H1 (cell line): ENCODE measurements at regions not wholly inside any gene's neighbourhood (a gene's known extent, or its start where the extent isn't known, plus 50 kb on each side); places are given as distances from the start of the nearest gene placed in this dataset.

Experiments used
- CTCF ChIA-PET: fragments of 300-600 bp; sonication (Branson Sonifier 250); formaldehyde crosslinking; loops from one replicate; lab custom pipeline; 2021; ENCODE audit not compliant: partially characterized antibody; lab: Charles Lee
- POLR2A ChIA-PET: fragments of 300-600 bp; sonication (Branson Sonifier 250); formaldehyde crosslinking; loops from one replicate; lab custom pipeline; 2021; ENCODE audit warnings: inconsistent platforms; ENCODE audit not compliant: partially characterized antibody; lab: Charles Lee
- DNase-seq, 2 experiments: peaks; one replicate each; pipeline versions ENCODE4 v3.0.0 to v3.0.0-alpha.2; 2010 to 2022; ENCODE audit warnings: low spot score in 2 of 2, low read depth in 1 of 2, mixed read lengths in 1 of 2
- FAIRE-seq: peaks from 2 replicates; lab custom pipeline; 2011; peaks lifted over from hg19 to GRCh38; lab: Jason Lieb, UNC
- H2AFZ ChIP-seq: 2 replicates; pipeline ENCODE4 v1.8.1; 2012; ENCODE audit warnings: low read length, inconsistent platforms
- H2AK5ac ChIP-seq: 2 replicates; pipeline ENCODE4 v1.6.1; 2013; ENCODE audit warnings: low read depth, low read length
- H2BK120ac ChIP-seq: replicated peaks from 2 replicates; pipeline ENCODE3; 2013; ENCODE audit warnings: low read depth, low read length, inconsistent platforms
- H2BK12ac ChIP-seq: 2 replicates; pipeline ENCODE4 v1.6.1; 2013; ENCODE audit warnings: low read depth, low read length
- H2BK15ac ChIP-seq: 2 replicates; pipeline ENCODE4 v1.6.1; 2013; ENCODE audit warnings: low read length
- H2BK20ac ChIP-seq: 2 replicates; pipeline ENCODE4 v1.6.1; 2013; ENCODE audit warnings: low read length
- H2BK5ac ChIP-seq: 2 replicates; pipeline ENCODE4 v1.6.1; 2013; ENCODE audit warnings: low read depth, low read length
- H3K14ac ChIP-seq: 2 replicates; pipeline ENCODE4 v1.6.1; 2013; ENCODE audit warnings: inconsistent platforms; ENCODE audit not compliant: insufficient read length
- H3K18ac ChIP-seq: 2 replicates; pipeline ENCODE4 v1.6.1; 2013; ENCODE audit warnings: low read length; ENCODE audit errors: extremely low read depth
- H3K23ac ChIP-seq: 2 replicates; pipeline ENCODE4 v1.6.1; 2013; ENCODE audit warnings: inconsistent platforms; ENCODE audit not compliant: insufficient read length
- H3K23me2 ChIP-seq: 2 replicates; pipeline ENCODE4 v1.6.1; 2013; ENCODE audit warnings: low read depth, low read length
- H3K27ac ChIP-seq: 2 replicates; pipeline ENCODE4 v1.6.1; 2011; ENCODE audit warnings: low read depth, low read length, inconsistent platforms
- H3K27me3 ChIP-seq, 4 experiments: replicated peaks in 1 of 4; 1 replicate in 1 of 4; 2 replicates in 3 of 4; pipeline versions ENCODE4 v1.6.1 to v1.8.1; 2011 to 2013; ENCODE audit warnings: low read length in 3 of 4, mild to moderate bottlenecking in 3 of 4, inconsistent platforms in 2 of 4, mixed read lengths in 2 of 4, moderate library complexity in 1 of 4; ENCODE audit not compliant: control insufficient read depth in 3 of 4, insufficient read depth in 3 of 4; ENCODE audit errors: extremely low read depth in 1 of 4
- H3K36me3 ChIP-seq, 4 experiments: 2 replicates each; pipeline versions ENCODE4 v1.6.1 to v1.8.1; 2011 to 2013; ENCODE audit warnings: mild to moderate bottlenecking in 4 of 4, low read length in 3 of 4, moderate library complexity in 2 of 4, control low read depth in 1 of 4, inconsistent platforms in 1 of 4; ENCODE audit not compliant: insufficient read depth in 4 of 4, control insufficient read depth in 2 of 4
- H3K4ac ChIP-seq: replicated peaks from 2 replicates; pipeline ENCODE3; 2013; ENCODE audit warnings: low read length, low read depth, mixed read lengths, inconsistent platforms; ENCODE audit not compliant: insufficient read length
- H3K4me1 ChIP-seq, 4 experiments: replicated peaks in 1 of 4; 1 replicate in 1 of 4; 2 replicates in 3 of 4; pipeline versions ENCODE4 v1.6.1 to v1.8.1; 2011 to 2013; ENCODE audit warnings: low read length in 3 of 4, inconsistent platforms in 2 of 4, mixed read lengths in 1 of 4; ENCODE audit not compliant: insufficient read depth in 4 of 4, control insufficient read depth in 3 of 4
- H3K4me2 ChIP-seq, 2 experiments: 2 replicates each; pipeline versions ENCODE4 v1.6.1 to v1.8.1; 2011 to 2013; ENCODE audit warnings: low read depth in 2 of 2, low read length in 2 of 2, control low read depth in 1 of 2, inconsistent platforms in 1 of 2, mild to moderate bottlenecking in 1 of 2; ENCODE audit not compliant: insufficient read depth in 1 of 2
- H3K4me3 ChIP-seq, 4 experiments: fragments of 200-600, 300-600 bp in 1 of 4; sonication (generic), shearing (Covaris generic), sonication (Bioruptor Twin) in 1 of 4; 2 replicates each; pipeline versions ENCODE4 v1.5.1 to v1.8.1; 2011 to 2016; ENCODE audit warnings: low read length in 4 of 4, low read depth in 3 of 4, control low read depth in 2 of 4, inconsistent platforms in 2 of 4, mild to moderate bottlenecking in 2 of 4, mixed read lengths in 1 of 4, moderate library complexity in 1 of 4; ENCODE audit not compliant: insufficient read depth in 2 of 4; ENCODE audit errors: extremely low read depth in 1 of 4
- H3K56ac ChIP-seq: replicated peaks from 2 replicates; pipeline ENCODE3; 2013; ENCODE audit warnings: low read depth, mild to moderate bottlenecking, mixed read lengths, low read length, inconsistent platforms; ENCODE audit not compliant: insufficient read length
- H3K79me1 ChIP-seq: 2 replicates; pipeline ENCODE4 v1.6.1; 2013; ENCODE audit warnings: low read depth, low read length, control low read depth
- H3K79me2 ChIP-seq, 2 experiments: 2 replicates each; pipeline versions ENCODE4 v1.6.1 to v1.8.1; 2012 to 2013; ENCODE audit warnings: low read length in 2 of 2, mild to moderate bottlenecking in 2 of 2, inconsistent platforms in 1 of 2; ENCODE audit not compliant: insufficient read depth in 2 of 2, control insufficient read depth in 1 of 2
- H3K9ac ChIP-seq, 4 experiments: replicated peaks in 1 of 4; 1 replicate in 1 of 4; 2 replicates in 3 of 4; pipeline versions ENCODE4 v1.6.1 to v1.8.1; 2011 to 2013; ENCODE audit warnings: low read depth in 3 of 4, low read length in 3 of 4, control low read depth in 2 of 4, mild to moderate bottlenecking in 2 of 4, moderate library complexity in 2 of 4, inconsistent platforms in 1 of 4; ENCODE audit errors: extremely low read depth in 1 of 4
- H3K9me3 ChIP-seq, 2 experiments: 2 replicates each; pipeline versions ENCODE4 v1.6.1 to v1.8.1; 2012 to 2013; ENCODE audit warnings: mild to moderate bottlenecking in 2 of 2, moderate library complexity in 2 of 2, control low read depth in 1 of 2, inconsistent platforms in 1 of 2, low read depth in 1 of 2, low read length in 1 of 2, mixed read lengths in 1 of 2; ENCODE audit not compliant: insufficient read depth in 2 of 2
- H4K20me1 ChIP-seq, 2 experiments: replicated peaks in 1 of 2; 2 replicates each; pipeline versions ENCODE3 to v1.8.1; 2011 to 2013; ENCODE audit warnings: inconsistent platforms in 2 of 2, low read length in 2 of 2, mild to moderate bottlenecking in 1 of 2; ENCODE audit not compliant: insufficient read depth in 2 of 2, control insufficient read depth in 1 of 2
- H4K5ac ChIP-seq: 2 replicates; pipeline ENCODE4 v1.6.1; 2013; ENCODE audit warnings: low read length, low read depth, mixed read lengths, inconsistent platforms; ENCODE audit not compliant: insufficient read length
- H4K8ac ChIP-seq: 2 replicates; pipeline ENCODE4 v1.8.0; 2013; ENCODE audit warnings: mild to moderate bottlenecking, moderate library complexity, low read length, inconsistent platforms; ENCODE audit not compliant: insufficient read depth; ENCODE audit errors: extremely low read depth
- H4K91ac ChIP-seq: replicated peaks from 2 replicates; pipeline ENCODE3; 2013; ENCODE audit warnings: low read length, mixed read lengths, inconsistent platforms; ENCODE audit not compliant: insufficient read length
- KDM1A ChIP-seq: fragments of 200-600, 300-600 bp; sonication (generic); IDR thresholded peaks from 2 replicates; pipeline ENCODE4 v1.7.1; 2016; ENCODE audit warnings: mild to moderate bottlenecking, low read length, borderline replicate concordance
- TBP ChIP-seq: IDR thresholded peaks from 2 replicates; pipeline ENCODE4 v1.6.1; 2011; ENCODE audit warnings: low read depth, low read length, improper control_type of control experiment
- WGBS, 2 experiments: shearing (Covaris generic) in 1 of 2; methylation state at CpG; one replicate each; pipeline versions ENCODE4 v1.1.6 to v1.1.7; 2013 to 2015; ENCODE audit warnings: low lambda C conversion rate in 2 of 2, mixed read lengths in 2 of 2, inconsistent platforms in 1 of 2, low coverage in 1 of 2, missing lambda C conversion rate in 1 of 2; ENCODE audit not compliant: insufficient replicate concordance in 2 of 2, insufficient coverage in 1 of 2, insufficient read length in 1 of 2; ENCODE audit errors: extremely low coverage in 1 of 2, missing lambda C conversion rate in 1 of 2; 5-methylcytosine and 5-hydroxymethylcytosine counted together

DNA sequence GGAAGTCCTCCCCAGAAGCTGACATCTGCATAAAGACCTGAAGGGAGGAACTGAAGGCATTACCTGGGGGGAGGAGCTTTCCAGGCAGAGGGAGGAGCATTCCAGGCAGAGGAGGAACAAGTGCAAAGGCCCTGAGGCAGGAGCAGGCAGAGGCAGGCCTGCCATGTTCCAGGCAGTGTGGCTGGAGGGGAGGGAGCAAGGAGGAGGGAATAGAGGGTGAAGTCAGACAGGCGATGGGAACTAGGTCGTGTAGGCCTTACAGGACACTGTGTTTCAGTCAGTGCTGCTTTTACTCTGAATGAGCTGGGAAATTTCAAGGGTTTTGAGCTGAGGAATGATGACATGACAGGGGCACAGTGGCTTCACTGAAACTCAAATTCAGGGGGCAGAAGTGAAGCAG lies 292.7 kb downstream of the BCOR start:
- no peak overlapping the region for H4K5ac ChIP-seq
- no peak overlapping the region for H4K8ac ChIP-seq
- 79% methylated on average over 2 of the region's 2 CpGs; no CpG with 5 or more reads in 1 of the 2 experiments for WGBS, 2 experiments
- no peak overlapping the region for H3K4me2 ChIP-seq
- no peak overlapping the region for H3K9ac ChIP-seq
- no peak overlapping the region for H3K56ac ChIP-seq
- H3K23ac ChIP-seq: no peak overlapping the region
- H3K79me1 ChIP-seq: no peaks in the 10 kb centered on the region
- H2BK20ac ChIP-seq: no peak overlapping the region
- no peak overlapping the region for H2BK12ac ChIP-seq
- DNase-seq: no peak
- no peak overlapping the region for H3K4me3 ChIP-seq
- H3K27ac ChIP-seq: no peak overlapping the region
- no peak overlapping the region for H3K18ac ChIP-seq
- H2BK120ac ChIP-seq: no peak overlapping the region
- no peaks in the 10 kb centered on the region for H3K36me3 ChIP-seq
- H2AK5ac ChIP-seq: 0 out of 2 replicates have a peak overlapping the region, but pooled peaks have one; percentile 75
- H4K91ac ChIP-seq: no peak overlapping the region
- no peaks in the 10 kb centered on the region for H4K20me1 ChIP-seq
- no peaks in the 10 kb centered on the region for H3K9me3 ChIP-seq
- H3K4ac ChIP-seq: peak overlapping the region; percentile 69
- FAIRE-seq: no peak
- no peak for TF ChIP-seq TBP
- peak; percentile 54; the same call in 1 of the 2 replicates for TF ChIP-seq KDM1A
- TF ChIP-seq, all 59 proteins: peak for 1
- no peak overlapping the region for H3K14ac ChIP-seq
- H3K79me2 ChIP-seq: no peaks in the 10 kb centered on the region
- POLR2A ChIA-PET: interaction anchor here (0.7 to 1.1 kb wide), 2 partner anchors 9 to 287 kb away, joined by 4 read pairs; no protein-coding TSS in a partner anchor
- no peak overlapping the region for H2AFZ ChIP-seq
- H2BK5ac ChIP-seq: no peak overlapping the region
- H3K4me1 ChIP-seq: peaks cover 0 to 10% (median 2%) of the 10 kb centered on the region in 4 experiments; a peak in 4 of 7 replicates
- CTCF ChIA-PET: interaction anchor here (0.8 kb wide), 1 partner anchor 70 kb away, joined by 4 read pairs; no protein-coding TSS in a partner anchor
- no peak overlapping the region for H2BK15ac ChIP-seq
- no peaks in the 10 kb centered on the region for H3K27me3 ChIP-seq
- H3K23me2 ChIP-seq: no peaks in the 10 kb centered on the region
